SK-N-SH (cell line): ENCODE measurements at regions not wholly inside any gene's neighbourhood (a gene's known extent, or its start where the extent isn't known, plus 50 kb on each side); places are given as distances from the start of the nearest gene placed in this dataset.

Experiments used
- CTCF ChIA-PET: fragments of 300-600, 350-600 bp; formaldehyde crosslinking; extraction: SDS; loops from one replicate; lab custom pipeline; 2021; lab: Yijun Ruan, JAX
- POLR2A ChIA-PET: fragments of 350-600 bp; sonication (Branson Sonifier 250); formaldehyde crosslinking; extraction: SDS; loops from one replicate; lab custom pipeline; 2020; ENCODE audit warnings: antibody characterized with exemption, inconsistent platforms; lab: Yijun Ruan, JAX
- DNase-seq: peaks from one replicate; pipeline ENCODE4 v3.0.0; 2012
- H2AFZ ChIP-seq: fragments of 200-600 bp; sonication (generic); 2 replicates; pipeline ENCODE4 v1.8.1; 2016; ENCODE audit warnings: antibody characterized with exemption, mild to moderate bottlenecking, low read depth
- H3F3A ChIP-seq: fragments of 200-600 bp; sonication (generic); replicated peaks from 2 replicates; pipeline ENCODE3; 2016; ENCODE audit warnings: antibody characterized with exemption, mild to moderate bottlenecking; ENCODE audit not compliant: insufficient read depth
- H3K27ac ChIP-seq, 2 experiments: fragments of 200-500 bp in 1 of 2; fragments of 200-600 bp in 1 of 2; sonication (Bioruptor generic) in 1 of 2; sonication (generic), shearing (Covaris generic) in 1 of 2; 2 replicates each; pipeline versions ENCODE4 v1.5.1 to v1.6.1; 2014 to 2016; ENCODE audit warnings: low read depth in 2 of 2, inconsistent platforms in 1 of 2, low read length in 1 of 2, mild to moderate bottlenecking in 1 of 2, mixed read lengths in 1 of 2
- H3K27me3 ChIP-seq: fragments of 200-600 bp; sonication (generic), shearing (Covaris generic); 2 replicates; pipeline ENCODE4 v1.6.1; 2016; ENCODE audit warnings: mixed run types; ENCODE audit not compliant: insufficient read depth
- H3K36me3 ChIP-seq, 2 experiments: fragments of 200-500 bp in 1 of 2; fragments of 200-600 bp in 1 of 2; sonication (Bioruptor generic) in 1 of 2; sonication (generic) in 1 of 2; replicated peaks in 1 of 2; 2 replicates each; pipeline versions ENCODE3 to v1.5.1; 2014 to 2016; ENCODE audit warnings: low read length in 1 of 2, mild to moderate bottlenecking in 1 of 2; ENCODE audit not compliant: insufficient read depth in 2 of 2, control insufficient read depth in 1 of 2
- H3K4me1 ChIP-seq, 2 experiments: fragments of 200-500 bp in 1 of 2; fragments of 200-600 bp in 1 of 2; sonication (Bioruptor generic) in 1 of 2; sonication (generic), shearing (Covaris generic) in 1 of 2; 2 replicates each; pipeline versions ENCODE4 v1.5.1 to v1.6.1; 2014 to 2016; ENCODE audit warnings: low read depth in 1 of 2, low read length in 1 of 2, mixed run types in 1 of 2; ENCODE audit not compliant: insufficient read depth in 2 of 2, control insufficient read depth in 1 of 2
- H3K4me2 ChIP-seq: fragments of 200-600 bp; sonication (generic), shearing (Covaris generic); 2 replicates; pipeline ENCODE4 v1.6.1; 2017; ENCODE audit warnings: mixed run types
- H3K4me3 ChIP-seq, 2 experiments: fragments of 200-500 bp in 1 of 2; fragments of 200-600 bp in 1 of 2; sonication (Bioruptor generic) in 1 of 2; sonication (generic), shearing (Covaris generic) in 1 of 2; 2 replicates each; pipeline versions ENCODE4 v1.5.1 to v1.8.1; 2014 to 2016; ENCODE audit warnings: low read depth in 2 of 2, inconsistent platforms in 1 of 2, low read length in 1 of 2, mild to moderate bottlenecking in 1 of 2, mixed read lengths in 1 of 2, moderate library complexity in 1 of 2
- H3K79me2 ChIP-seq: fragments of 200-600 bp; sonication (generic); 2 replicates; pipeline ENCODE4 v1.8.1; 2017; ENCODE audit warnings: mild to moderate bottlenecking; ENCODE audit not compliant: insufficient read depth
- H3K9ac ChIP-seq: fragments of 200-600 bp; sonication (generic); 2 replicates; pipeline ENCODE4 v1.6.1; 2017; ENCODE audit warnings: mixed run types
- H3K9me2 ChIP-seq: fragments of 200-600 bp; sonication (generic); 2 replicates; pipeline ENCODE4 v1.6.1; 2017; ENCODE audit warnings: mixed run types
- H3K9me3 ChIP-seq: fragments of 200-600 bp; sonication (generic); 2 replicates; pipeline ENCODE4 v1.6.1; 2017; ENCODE audit warnings: mixed run types, mild to moderate bottlenecking, moderate library complexity
- H4K20me1 ChIP-seq: fragments of 200-600 bp; sonication (generic); 2 replicates; pipeline ENCODE4 v1.6.1; 2017; ENCODE audit warnings: mild to moderate bottlenecking, mixed run types; ENCODE audit not compliant: insufficient read depth
- CHD2 ChIP-seq: fragments of 150-350 bp; IDR thresholded peaks from 2 replicates; pipeline ENCODE4 v1.6.1; 2018; ENCODE audit warnings: low read length; ENCODE audit not compliant: partially characterized antibody
- ELF1 ChIP-seq: IDR thresholded peaks from 2 replicates; pipeline ENCODE4 v1.4.0; 2012
- EZH2phosphoT487 ChIP-seq: fragments of 200-600 bp; sonication (generic); IDR thresholded peaks from 2 replicates; pipeline ENCODE4 v1.6.1; 2017; ENCODE audit warnings: low read depth, mixed run types, mild to moderate bottlenecking, antibody characterized with exemption, moderate library complexity, borderline replicate concordance
- GABPA ChIP-seq: IDR thresholded peaks from 2 replicates; pipeline ENCODE4 v1.4.0; 2012; ENCODE audit warnings: low read depth, mild to moderate bottlenecking
- JUND ChIP-seq: IDR thresholded peaks from 2 replicates; pipeline ENCODE4 v1.4.0; 2012
- MXI1 ChIP-seq: IDR thresholded peaks from 2 replicates; pipeline ENCODE4 v1.6.1; 2012; ENCODE audit warnings: mild to moderate bottlenecking, low read depth, low read length, improper control_type of control experiment
- RAD21 ChIP-seq: IDR thresholded peaks from 2 replicates; pipeline ENCODE4 v1.6.1; 2012; ENCODE audit warnings: mild to moderate bottlenecking, low read length
- SIN3A ChIP-seq: IDR thresholded peaks from 2 replicates; pipeline ENCODE4 v1.6.1; 2012; ENCODE audit warnings: low read depth, mild to moderate bottlenecking, low read length, moderate library complexity, borderline replicate concordance
- SMC3 ChIP-seq: IDR thresholded peaks from 2 replicates; pipeline ENCODE4 v1.6.1; 2012; ENCODE audit warnings: low read depth, low read length, improper control_type of control experiment
- TAF1 ChIP-seq: IDR thresholded peaks from 2 replicates; pipeline ENCODE4 v1.6.1; 2012; ENCODE audit warnings: low read depth, mild to moderate bottlenecking, low read length, moderate library complexity, borderline replicate concordance
- TCF12 ChIP-seq: IDR thresholded peaks from 2 replicates; pipeline ENCODE4 v1.4.0; 2012
- TEAD4 ChIP-seq: IDR thresholded peaks from 2 replicates; pipeline ENCODE4 v1.4.0; 2012; ENCODE audit warnings: mild to moderate bottlenecking, borderline replicate concordance; ENCODE audit not compliant: insufficient read depth
- YY1 ChIP-seq: IDR thresholded peaks from 2 replicates; pipeline ENCODE4 v1.4.0; 2012; ENCODE audit warnings: low read depth, mild to moderate bottlenecking
- WGBS: methylation state at CpG from one replicate; pipeline ENCODE4 v1.1.6; 2017; ENCODE audit warnings: low lambda C conversion rate; 5-methylcytosine and 5-hydroxymethylcytosine counted together
- TF ChIP-seq, protein P1 (sequence below): IDR thresholded peaks from 2 replicates; pipeline ENCODE4 v1.4.0; 2012; ENCODE audit warnings: low read depth, borderline replicate concordance
- TF ChIP-seq, protein P2 (sequence below): IDR thresholded peaks from 2 replicates; pipeline ENCODE4 v1.6.1; 2012; ENCODE audit warnings: mild to moderate bottlenecking, low read depth, low read length, moderate library complexity
- TF ChIP-seq, protein P3 (sequence below): IDR thresholded peaks from 2 replicates; pipeline ENCODE4 v1.4.0; 2012; ENCODE audit warnings: low read depth, borderline replicate concordance
- TF ChIP-seq, protein P4 (sequence below): IDR thresholded peaks from 2 replicates; pipeline ENCODE4; 2012
- TF ChIP-seq, protein P5 (sequence below): IDR thresholded peaks from 2 replicates; pipeline ENCODE4 v1.4.0; 2012; ENCODE audit warnings: low read depth
- TF ChIP-seq, protein P6 (sequence below): fragments of 150-350 bp; IDR thresholded peaks from 2 replicates; pipeline ENCODE4 v1.6.1; 2016; ENCODE audit warnings: mild to moderate bottlenecking, low read depth, low read length

DNA sequence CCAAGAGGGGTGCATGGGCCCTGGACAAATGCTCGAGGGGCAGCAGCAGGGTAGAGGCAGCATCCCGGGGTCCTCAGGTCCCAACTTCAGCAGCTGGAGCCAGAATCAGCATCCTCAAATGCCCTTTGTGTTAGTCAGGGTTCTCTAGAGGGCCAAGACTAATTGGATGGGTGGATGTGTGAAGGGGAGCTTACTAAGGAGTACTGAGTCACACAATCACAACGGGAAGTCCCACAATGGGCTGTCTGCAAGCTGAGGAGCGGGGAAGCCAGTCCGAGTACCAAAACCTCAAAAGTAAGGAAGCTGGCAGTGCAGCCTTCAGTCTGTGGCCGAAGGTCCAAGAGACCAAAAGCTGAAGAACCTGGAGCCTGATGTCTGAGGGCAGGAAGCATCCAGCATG lies 162.9 kb upstream of the TCERG1L start:
- no peak for DNase-seq
- POLR2A ChIA-PET, result no interaction called here

DNA sequence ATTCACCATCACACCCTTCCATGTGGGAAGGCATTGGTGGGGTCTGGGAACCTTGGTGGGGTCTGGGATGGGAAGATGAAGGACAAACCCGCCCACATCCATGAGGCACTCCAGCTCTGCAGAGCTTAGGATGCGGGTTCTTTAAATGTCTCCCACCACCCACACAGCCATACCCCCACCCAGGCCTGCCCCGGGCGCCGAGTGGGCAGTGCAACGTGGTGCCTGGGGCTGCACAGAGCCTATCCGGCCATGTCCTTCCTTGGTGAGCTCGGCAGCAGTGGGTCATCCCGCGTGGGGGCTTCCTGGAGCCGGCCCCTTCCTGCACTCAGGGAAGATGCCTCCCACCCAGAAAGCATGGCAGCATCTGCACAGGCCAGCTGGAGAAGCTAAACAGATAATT lies 163.5 kb upstream of the TCERG1L start:
- H3K4me1 ChIP-seq, result peaks cover 0 to 9% of the 10 kb centered on the region in 2 experiments; a peak in 1 of 4 replicates
- TF ChIP-seq CHD2, result no peak
- TF ChIP-seq RAD21, result no peak
- TF ChIP-seq SMC3, result no peak
- TF ChIP-seq EZH2phosphoT487, result no peak
- no peak for TF ChIP-seq YY1
- TF ChIP-seq GABPA, result no peak
- TF ChIP-seq, protein P1, sequence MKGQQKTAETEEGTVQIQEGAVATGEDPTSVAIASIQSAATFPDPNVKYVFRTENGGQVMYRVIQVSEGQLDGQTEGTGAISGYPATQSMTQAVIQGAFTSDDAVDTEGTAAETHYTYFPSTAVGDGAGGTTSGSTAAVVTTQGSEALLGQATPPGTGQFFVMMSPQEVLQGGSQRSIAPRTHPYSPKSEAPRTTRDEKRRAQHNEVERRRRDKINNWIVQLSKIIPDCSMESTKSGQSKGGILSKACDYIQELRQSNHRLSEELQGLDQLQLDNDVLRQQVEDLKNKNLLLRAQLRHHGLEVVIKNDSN, result no peak
- TF ChIP-seq, protein P2, sequence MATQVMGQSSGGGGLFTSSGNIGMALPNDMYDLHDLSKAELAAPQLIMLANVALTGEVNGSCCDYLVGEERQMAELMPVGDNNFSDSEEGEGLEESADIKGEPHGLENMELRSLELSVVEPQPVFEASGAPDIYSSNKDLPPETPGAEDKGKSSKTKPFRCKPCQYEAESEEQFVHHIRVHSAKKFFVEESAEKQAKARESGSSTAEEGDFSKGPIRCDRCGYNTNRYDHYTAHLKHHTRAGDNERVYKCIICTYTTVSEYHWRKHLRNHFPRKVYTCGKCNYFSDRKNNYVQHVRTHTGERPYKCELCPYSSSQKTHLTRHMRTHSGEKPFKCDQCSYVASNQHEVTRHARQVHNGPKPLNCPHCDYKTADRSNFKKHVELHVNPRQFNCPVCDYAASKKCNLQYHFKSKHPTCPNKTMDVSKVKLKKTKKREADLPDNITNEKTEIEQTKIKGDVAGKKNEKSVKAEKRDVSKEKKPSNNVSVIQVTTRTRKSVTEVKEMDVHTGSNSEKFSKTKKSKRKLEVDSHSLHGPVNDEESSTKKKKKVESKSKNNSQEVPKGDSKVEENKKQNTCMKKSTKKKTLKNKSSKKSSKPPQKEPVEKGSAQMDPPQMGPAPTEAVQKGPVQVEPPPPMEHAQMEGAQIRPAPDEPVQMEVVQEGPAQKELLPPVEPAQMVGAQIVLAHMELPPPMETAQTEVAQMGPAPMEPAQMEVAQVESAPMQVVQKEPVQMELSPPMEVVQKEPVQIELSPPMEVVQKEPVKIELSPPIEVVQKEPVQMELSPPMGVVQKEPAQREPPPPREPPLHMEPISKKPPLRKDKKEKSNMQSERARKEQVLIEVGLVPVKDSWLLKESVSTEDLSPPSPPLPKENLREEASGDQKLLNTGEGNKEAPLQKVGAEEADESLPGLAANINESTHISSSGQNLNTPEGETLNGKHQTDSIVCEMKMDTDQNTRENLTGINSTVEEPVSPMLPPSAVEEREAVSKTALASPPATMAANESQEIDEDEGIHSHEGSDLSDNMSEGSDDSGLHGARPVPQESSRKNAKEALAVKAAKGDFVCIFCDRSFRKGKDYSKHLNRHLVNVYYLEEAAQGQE, result no peak
- TF ChIP-seq ELF1, result no peak
- no peak for TF ChIP-seq TAF1
- TF ChIP-seq TEAD4, result no peak
- no peak for TF ChIP-seq TCF12

More for the DNA sequence above, 162.9 kb upstream of the TCERG1L start:
- WGBS, result 19% methylated on average over 5 of the region's 6 CpGs
- no peaks in the 10 kb centered on the region for H3K79me2 ChIP-seq
- H3K4me3 ChIP-seq, result no peak overlapping the region
- no peak overlapping the region for H3K9ac ChIP-seq
- CTCF ChIA-PET, result no interaction called here
- H3F3A ChIP-seq, result no peaks in the 10 kb centered on the region
- H3K36me3 ChIP-seq, result no peaks in the 10 kb centered on the region
- H3K9me2 ChIP-seq, result no peaks in the 10 kb centered on the region
- H3K4me2 ChIP-seq, result no peak overlapping the region
- H4K20me1 ChIP-seq, result no peaks in the 10 kb centered on the region
- no peaks in the 10 kb centered on the region for H3K9me3 ChIP-seq
- no peak overlapping the region for H3K27ac ChIP-seq
- TF ChIP-seq MXI1 (no peak), EZH2phosphoT487 (no peak), JUND (no peak), SIN3A (no peak)
- TF ChIP-seq, protein P3, sequence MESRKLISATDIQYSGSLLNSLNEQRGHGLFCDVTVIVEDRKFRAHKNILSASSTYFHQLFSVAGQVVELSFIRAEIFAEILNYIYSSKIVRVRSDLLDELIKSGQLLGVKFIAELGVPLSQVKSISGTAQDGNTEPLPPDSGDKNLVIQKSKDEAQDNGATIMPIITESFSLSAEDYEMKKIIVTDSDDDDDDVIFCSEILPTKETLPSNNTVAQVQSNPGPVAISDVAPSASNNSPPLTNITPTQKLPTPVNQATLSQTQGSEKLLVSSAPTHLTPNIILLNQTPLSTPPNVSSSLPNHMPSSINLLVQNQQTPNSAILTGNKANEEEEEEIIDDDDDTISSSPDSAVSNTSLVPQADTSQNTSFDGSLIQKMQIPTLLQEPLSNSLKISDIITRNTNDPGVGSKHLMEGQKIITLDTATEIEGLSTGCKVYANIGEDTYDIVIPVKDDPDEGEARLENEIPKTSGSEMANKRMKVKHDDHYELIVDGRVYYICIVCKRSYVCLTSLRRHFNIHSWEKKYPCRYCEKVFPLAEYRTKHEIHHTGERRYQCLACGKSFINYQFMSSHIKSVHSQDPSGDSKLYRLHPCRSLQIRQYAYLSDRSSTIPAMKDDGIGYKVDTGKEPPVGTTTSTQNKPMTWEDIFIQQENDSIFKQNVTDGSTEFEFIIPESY, result no peak
- TF ChIP-seq, protein P4, sequence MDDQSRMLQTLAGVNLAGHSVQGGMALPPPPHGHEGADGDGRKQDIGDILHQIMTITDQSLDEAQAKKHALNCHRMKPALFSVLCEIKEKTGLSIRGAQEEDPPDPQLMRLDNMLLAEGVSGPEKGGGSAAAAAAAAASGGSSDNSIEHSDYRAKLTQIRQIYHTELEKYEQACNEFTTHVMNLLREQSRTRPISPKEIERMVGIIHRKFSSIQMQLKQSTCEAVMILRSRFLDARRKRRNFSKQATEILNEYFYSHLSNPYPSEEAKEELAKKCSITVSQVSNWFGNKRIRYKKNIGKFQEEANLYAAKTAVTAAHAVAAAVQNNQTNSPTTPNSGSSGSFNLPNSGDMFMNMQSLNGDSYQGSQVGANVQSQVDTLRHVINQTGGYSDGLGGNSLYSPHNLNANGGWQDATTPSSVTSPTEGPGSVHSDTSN, result no peak
- TF ChIP-seq, protein P5, sequence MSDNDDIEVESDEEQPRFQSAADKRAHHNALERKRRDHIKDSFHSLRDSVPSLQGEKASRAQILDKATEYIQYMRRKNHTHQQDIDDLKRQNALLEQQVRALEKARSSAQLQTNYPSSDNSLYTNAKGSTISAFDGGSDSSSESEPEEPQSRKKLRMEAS, result no peak
- TF ChIP-seq, protein P6, sequence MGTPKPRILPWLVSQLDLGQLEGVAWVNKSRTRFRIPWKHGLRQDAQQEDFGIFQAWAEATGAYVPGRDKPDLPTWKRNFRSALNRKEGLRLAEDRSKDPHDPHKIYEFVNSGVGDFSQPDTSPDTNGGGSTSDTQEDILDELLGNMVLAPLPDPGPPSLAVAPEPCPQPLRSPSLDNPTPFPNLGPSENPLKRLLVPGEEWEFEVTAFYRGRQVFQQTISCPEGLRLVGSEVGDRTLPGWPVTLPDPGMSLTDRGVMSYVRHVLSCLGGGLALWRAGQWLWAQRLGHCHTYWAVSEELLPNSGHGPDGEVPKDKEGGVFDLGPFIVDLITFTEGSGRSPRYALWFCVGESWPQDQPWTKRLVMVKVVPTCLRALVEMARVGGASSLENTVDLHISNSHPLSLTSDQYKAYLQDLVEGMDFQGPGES, result no peak
- H2AFZ ChIP-seq, result no peak overlapping the region
- no peaks in the 10 kb centered on the region for H3K27me3 ChIP-seq
- H3K4me1 ChIP-seq, result peaks cover 0 to 9% of the 10 kb centered on the region in 2 experiments; a peak in 1 of 4 replicates

More for the DNA sequence above, 163.5 kb upstream of the TCERG1L start:
- Histone ChIP-seq H3K4me3 (no peak overlapping the region), H3K36me3 (no peaks in the 10 kb centered on the region), H3K9ac (no peak overlapping the region), H3F3A (no peaks in the 10 kb centered on the region), H2AFZ (no peak overlapping the region), H3K9me2 (no peaks in the 10 kb centered on the region), H3K27ac (no peak overlapping the region), H3K79me2 (no peaks in the 10 kb centered on the region), H3K27me3 (no peaks in the 10 kb centered on the region), H4K20me1 (no peaks in the 10 kb centered on the region), H3K9me3 (no peaks in the 10 kb centered on the region), H3K4me2 (no peak overlapping the region)
- ChIA-PET POLR2A (no interaction called here), CTCF (interaction anchor here (1.1 kb wide), 1 partner anchor 21 kb away, joined by 4 read pairs; no protein-coding TSS in a partner anchor)
- no peak for DNase-seq
- WGBS, result 40% methylated on average over 4 of the region's 11 CpGs
